ENCODE measurements at regions not wholly inside any gene's neighbourhood (a gene's known extent, or its start where the extent isn't known, plus 50 kb on each side); places are given as distances from the start of the nearest gene placed in this dataset.

DNA sequence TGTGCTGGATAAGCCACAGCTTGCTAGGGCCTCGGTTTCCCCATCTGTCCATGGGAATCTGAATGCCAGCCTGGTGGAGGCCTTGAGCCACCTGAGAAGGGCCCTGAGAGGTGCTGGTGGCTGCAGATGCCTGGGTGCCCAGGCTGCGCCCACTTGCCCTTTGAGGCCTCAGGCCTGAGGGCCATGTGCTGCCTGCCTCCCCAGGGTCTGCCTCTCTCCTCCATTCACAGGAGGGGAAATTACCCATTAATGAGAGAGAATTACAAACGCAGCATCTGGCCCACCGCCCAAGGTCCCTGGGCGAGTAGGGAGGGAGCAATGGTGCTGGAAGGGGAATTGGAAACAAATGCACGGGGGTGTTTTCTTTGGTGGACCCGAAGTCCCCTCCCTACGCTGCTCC, 59.6 kb downstream of the BARX1 start:
- TF ChIP-seq, protein P1, sequence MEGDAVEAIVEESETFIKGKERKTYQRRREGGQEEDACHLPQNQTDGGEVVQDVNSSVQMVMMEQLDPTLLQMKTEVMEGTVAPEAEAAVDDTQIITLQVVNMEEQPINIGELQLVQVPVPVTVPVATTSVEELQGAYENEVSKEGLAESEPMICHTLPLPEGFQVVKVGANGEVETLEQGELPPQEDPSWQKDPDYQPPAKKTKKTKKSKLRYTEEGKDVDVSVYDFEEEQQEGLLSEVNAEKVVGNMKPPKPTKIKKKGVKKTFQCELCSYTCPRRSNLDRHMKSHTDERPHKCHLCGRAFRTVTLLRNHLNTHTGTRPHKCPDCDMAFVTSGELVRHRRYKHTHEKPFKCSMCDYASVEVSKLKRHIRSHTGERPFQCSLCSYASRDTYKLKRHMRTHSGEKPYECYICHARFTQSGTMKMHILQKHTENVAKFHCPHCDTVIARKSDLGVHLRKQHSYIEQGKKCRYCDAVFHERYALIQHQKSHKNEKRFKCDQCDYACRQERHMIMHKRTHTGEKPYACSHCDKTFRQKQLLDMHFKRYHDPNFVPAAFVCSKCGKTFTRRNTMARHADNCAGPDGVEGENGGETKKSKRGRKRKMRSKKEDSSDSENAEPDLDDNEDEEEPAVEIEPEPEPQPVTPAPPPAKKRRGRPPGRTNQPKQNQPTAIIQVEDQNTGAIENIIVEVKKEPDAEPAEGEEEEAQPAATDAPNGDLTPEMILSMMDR (IDR thresholded peaks at IDR 0.05; ENCODE audit: low read depth, low read length, poor library complexity, severe bottlenecking) = no peak
- TF ChIP-seq EZH2phosphoT487 (IDR thresholded peaks at IDR 0.05; ENCODE audit: borderline replicate concordance, low read length) = no peak

All from DOHH2 (cell line).